H9 (cell line): ENCODE measurements at regions not wholly inside any gene's neighbourhood (a gene's known extent, or its start where the extent isn't known, plus 50 kb on each side); places are given as distances from the start of the nearest gene placed in this dataset.

ENCODE experiments used
- DNase-seq: peaks from one replicate; pipeline ENCODE4 v3.0.0-alpha.2; 2017
- H2AFZ ChIP-seq: one replicate; pipeline ENCODE4 v1.6.1; 2013; ENCODE audit warnings: mild to moderate bottlenecking, low read length, control low read depth, moderate library complexity
- H2AK5ac ChIP-seq: 2 replicates; pipeline ENCODE4 v1.6.1; 2013; ENCODE audit warnings: low read length, control low read depth, mixed read lengths; ENCODE audit not compliant: insufficient read length
- H2BK120ac ChIP-seq: one replicate; pipeline ENCODE4 v1.6.1; 2013; ENCODE audit warnings: low read depth, mild to moderate bottlenecking, low read length, control low read depth, inconsistent platforms; ENCODE audit not compliant: poor library complexity, severe bottlenecking
- H2BK12ac ChIP-seq: 2 replicates; pipeline ENCODE4 v1.6.1; 2013; ENCODE audit warnings: low read length, control low read depth, mixed read lengths, low read depth; ENCODE audit not compliant: insufficient read length
- H2BK15ac ChIP-seq: 2 replicates; pipeline ENCODE4 v1.6.1; 2013; ENCODE audit warnings: low read depth, low read length, control low read depth
- H2BK20ac ChIP-seq: one replicate; pipeline ENCODE4 v1.6.1; 2013; ENCODE audit warnings: low read depth, mild to moderate bottlenecking, low read length, control low read depth, inconsistent platforms; ENCODE audit not compliant: poor library complexity, severe bottlenecking
- H2BK5ac ChIP-seq: 2 replicates; pipeline ENCODE4 v1.6.1; 2013; ENCODE audit warnings: low read length, control low read depth, mixed read lengths; ENCODE audit not compliant: insufficient read length
- H3K14ac ChIP-seq: 2 replicates; pipeline ENCODE4 v1.6.1; 2013; ENCODE audit warnings: low read length, control low read depth; ENCODE audit not compliant: insufficient read depth
- H3K18ac ChIP-seq: 2 replicates; pipeline ENCODE4 v1.6.1; 2013; ENCODE audit warnings: low read depth, mild to moderate bottlenecking, mixed read lengths, low read length, control low read depth; ENCODE audit not compliant: insufficient read length
- H3K23ac ChIP-seq: 2 replicates; pipeline ENCODE4 v1.6.1; 2013; ENCODE audit warnings: low read length, control low read depth, mixed read lengths, low read depth; ENCODE audit not compliant: insufficient read length
- H3K23me2 ChIP-seq: 2 replicates; pipeline ENCODE4 v1.6.1; 2013; ENCODE audit warnings: low read depth, mild to moderate bottlenecking, mixed read lengths, low read length, control low read depth; ENCODE audit not compliant: insufficient read length, poor library complexity, severe bottlenecking
- H3K27ac ChIP-seq: 2 replicates; pipeline ENCODE4 v1.5.1; 2013; ENCODE audit warnings: low read length, control low read depth, mixed read lengths, low read depth; ENCODE audit not compliant: insufficient read length
- H3K27me3 ChIP-seq: 2 replicates; pipeline ENCODE4 v1.6.1; 2013; ENCODE audit warnings: low read length, control low read depth, inconsistent platforms; ENCODE audit not compliant: insufficient read depth
- H3K4ac ChIP-seq: 2 replicates; pipeline ENCODE4 v1.6.1; 2013; ENCODE audit warnings: low read depth, mild to moderate bottlenecking, control low read depth, inconsistent platforms, low read length, moderate library complexity
- H3K4me1 ChIP-seq: 2 replicates; pipeline ENCODE4 v1.6.1; 2013; ENCODE audit warnings: low read length, control low read depth, inconsistent platforms; ENCODE audit not compliant: insufficient read depth
- H3K4me2 ChIP-seq: 2 replicates; pipeline ENCODE4 v1.6.1; 2013; ENCODE audit warnings: low read length, control low read depth, mixed read lengths; ENCODE audit not compliant: insufficient read length, insufficient read depth
- H3K56ac ChIP-seq: 2 replicates; pipeline ENCODE4 v1.6.1; 2013; ENCODE audit warnings: low read depth, mild to moderate bottlenecking, mixed read lengths, low read length, control low read depth; ENCODE audit not compliant: insufficient read length
- H3K79me1 ChIP-seq: 2 replicates; pipeline ENCODE4 v1.6.1; 2013; ENCODE audit warnings: low read depth, mild to moderate bottlenecking, moderate library complexity, low read length, control low read depth, inconsistent platforms; ENCODE audit not compliant: insufficient read depth, poor library complexity, severe bottlenecking
- H3K79me2 ChIP-seq: 2 replicates; pipeline ENCODE4 v1.6.1; 2013; ENCODE audit warnings: low read length, control low read depth, inconsistent platforms; ENCODE audit not compliant: insufficient read depth
- H3K9ac ChIP-seq: 2 replicates; pipeline ENCODE4 v1.6.1; 2013; ENCODE audit warnings: low read length, control low read depth, mixed read lengths; ENCODE audit not compliant: insufficient read length; ENCODE audit errors: extremely low read depth
- H3K9me3 ChIP-seq: one replicate; pipeline ENCODE4 v1.6.1; 2013; ENCODE audit warnings: low read depth, low read length, inconsistent platforms; ENCODE audit not compliant: control insufficient read depth
- H3T11ph ChIP-seq: one replicate; pipeline ENCODE4 v1.6.1; 2013; ENCODE audit warnings: mild to moderate bottlenecking, low read length, control low read depth, inconsistent platforms
- H4K20me1 ChIP-seq: one replicate; pipeline ENCODE4 v1.6.1; 2013; ENCODE audit not compliant: control insufficient read depth, insufficient read length, insufficient read depth
- H4K5ac ChIP-seq: 2 replicates; pipeline ENCODE4 v1.6.1; 2013; ENCODE audit warnings: low read depth, mild to moderate bottlenecking, mixed read lengths, low read length, control low read depth; ENCODE audit not compliant: insufficient read length
- H4K8ac ChIP-seq: replicated peaks from 2 replicates; pipeline ENCODE4 v1.6.1; 2013; ENCODE audit warnings: low read length, control low read depth, mixed read lengths, low read depth; ENCODE audit not compliant: insufficient read length
- H4K91ac ChIP-seq: 2 replicates; pipeline ENCODE4 v1.6.1; 2013; ENCODE audit warnings: low read depth, mild to moderate bottlenecking, moderate library complexity, mixed read lengths, low read length, control low read depth; ENCODE audit not compliant: insufficient read length
- H3K27ac Mint-ChIP-seq, 3 experiments: 2 replicates in 2 of 3; 3 replicates in 1 of 3; pipeline ENCODE4 v1.8.0; 2020 to 2021; ENCODE audit warnings: mixed read lengths in 3 of 3, mild to moderate bottlenecking in 1 of 3, moderate library complexity in 1 of 3
- H3K27me3 Mint-ChIP-seq: 2 replicates; pipeline ENCODE4 v1.8.0; 2021; ENCODE audit warnings: low read depth, mild to moderate bottlenecking, moderate library complexity, mixed read lengths
- H3K36me3 Mint-ChIP-seq, 3 experiments: 2 replicates in 2 of 3; 3 replicates in 1 of 3; pipeline ENCODE4 v1.8.0; 2020 to 2021; ENCODE audit warnings: low read depth in 3 of 3, mixed read lengths in 3 of 3; ENCODE audit not compliant: insufficient read depth in 1 of 3
- H3K4me1 Mint-ChIP-seq, 2 experiments: 2 replicates each; pipeline ENCODE4 v1.8.0; 2020; ENCODE audit warnings: mixed read lengths in 2 of 2
- H3K4me3 Mint-ChIP-seq, 2 experiments: 2 replicates in 1 of 2; 3 replicates in 1 of 2; pipeline ENCODE4 v1.8.0; 2020 to 2021; ENCODE audit warnings: mild to moderate bottlenecking in 2 of 2, mixed read lengths in 2 of 2, moderate library complexity in 1 of 2
- H3K9me3 Mint-ChIP-seq, 2 experiments: 2 replicates in 1 of 2; 3 replicates in 1 of 2; pipeline ENCODE4 v1.8.0; 2020; ENCODE audit warnings: mild to moderate bottlenecking in 2 of 2, mixed read lengths in 2 of 2, moderate library complexity in 1 of 2
- WGBS: extraction: QIAGEN DNeasy Blood & Tissue Kit; methylation state at CpG from one replicate; pipeline ENCODE4 v1.1.7; 2013; ENCODE audit warnings: missing lambda C conversion rate, low lambda C conversion rate, mixed read lengths; ENCODE audit not compliant: insufficient read length; ENCODE audit errors: extremely low coverage; 5-methylcytosine and 5-hydroxymethylcytosine counted together
- TF ChIP-seq, protein P1 (sequence below): fragments of 200-600 bp; sonication (generic); conservative IDR thresholded peaks from 3 replicates; pipeline ENCODE4 v1.8.0; 2021; ENCODE audit warnings: antibody characterized with exemption, mild to moderate bottlenecking

DNA sequence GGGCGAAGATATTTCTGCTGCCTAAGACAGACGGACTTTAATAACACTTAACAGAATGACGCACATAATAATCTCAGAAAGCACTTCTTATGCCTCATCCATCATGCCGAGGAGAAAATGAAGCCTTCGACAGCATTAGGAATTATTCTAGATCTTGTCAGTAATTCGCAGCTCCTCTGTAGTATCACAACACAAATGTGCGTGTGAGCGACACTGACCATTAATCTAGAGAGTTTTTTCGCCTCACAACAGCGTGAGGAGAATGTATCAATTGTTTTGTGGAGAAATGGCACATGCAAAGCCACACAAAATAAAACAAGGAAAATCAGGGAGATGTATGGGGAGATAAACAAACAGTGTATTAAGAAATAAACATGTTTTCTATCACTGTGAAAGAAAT lies 410.2 kb upstream of the PSMD7 start:
- Histone ChIP-seq H3K14ac (no peak overlapping the region), H4K5ac (no peak overlapping the region), H3K27ac (no peak overlapping the region), H3K56ac (no peak overlapping the region), H2BK12ac (no peak overlapping the region), H2BK20ac (no peak overlapping the region), H3K4me2 (no peak overlapping the region), H4K20me1 (no peaks in the 10 kb centered on the region), H2AFZ (no peak overlapping the region), H3K23me2 (peaks cover 9% of the 10 kb centered on the region), H3K18ac (no peak overlapping the region), H3K27me3 (no peaks in the 10 kb centered on the region), H4K91ac (no peak overlapping the region), H2BK120ac (no peak overlapping the region), H3K79me2 (no peaks in the 10 kb centered on the region), H3K9me3 (no peaks in the 10 kb centered on the region), H3K9ac (no peak overlapping the region), H2BK5ac (no peak overlapping the region), H4K8ac (no peak overlapping the region), H2BK15ac (no peak overlapping the region), H3K79me1 (no peaks in the 10 kb centered on the region), H3T11ph (no peak overlapping the region), H3K4ac (no peak overlapping the region), H3K4me1 (peaks cover 2% of the 10 kb centered on the region; the same call in 1 of the 2 replicates), H3K23ac (no peak overlapping the region), H2AK5ac (no peak overlapping the region)
- no CpG with 5 or more reads among the region's 10 CpGs for WGBS
- no peaks in the 10 kb centered on the region for H3K9me3 Mint-ChIP-seq
- H3K27ac Mint-ChIP-seq, result no peak overlapping the region
- TF ChIP-seq, protein P1, sequence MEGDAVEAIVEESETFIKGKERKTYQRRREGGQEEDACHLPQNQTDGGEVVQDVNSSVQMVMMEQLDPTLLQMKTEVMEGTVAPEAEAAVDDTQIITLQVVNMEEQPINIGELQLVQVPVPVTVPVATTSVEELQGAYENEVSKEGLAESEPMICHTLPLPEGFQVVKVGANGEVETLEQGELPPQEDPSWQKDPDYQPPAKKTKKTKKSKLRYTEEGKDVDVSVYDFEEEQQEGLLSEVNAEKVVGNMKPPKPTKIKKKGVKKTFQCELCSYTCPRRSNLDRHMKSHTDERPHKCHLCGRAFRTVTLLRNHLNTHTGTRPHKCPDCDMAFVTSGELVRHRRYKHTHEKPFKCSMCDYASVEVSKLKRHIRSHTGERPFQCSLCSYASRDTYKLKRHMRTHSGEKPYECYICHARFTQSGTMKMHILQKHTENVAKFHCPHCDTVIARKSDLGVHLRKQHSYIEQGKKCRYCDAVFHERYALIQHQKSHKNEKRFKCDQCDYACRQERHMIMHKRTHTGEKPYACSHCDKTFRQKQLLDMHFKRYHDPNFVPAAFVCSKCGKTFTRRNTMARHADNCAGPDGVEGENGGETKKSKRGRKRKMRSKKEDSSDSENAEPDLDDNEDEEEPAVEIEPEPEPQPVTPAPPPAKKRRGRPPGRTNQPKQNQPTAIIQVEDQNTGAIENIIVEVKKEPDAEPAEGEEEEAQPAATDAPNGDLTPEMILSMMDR, result no peak
- peaks cover 5% of the 10 kb centered on the region for H3K27me3 Mint-ChIP-seq
- peaks cover 26 to 41% of the 10 kb centered on the region in 2 experiments for H3K4me1 Mint-ChIP-seq
- H3K36me3 Mint-ChIP-seq, result no peaks in the 10 kb centered on the region
- no peak overlapping the region for H3K4me3 Mint-ChIP-seq
- no peak for DNase-seq
